NCI-H2029 treated with DMSO at 0.1 percent for 48 hours (cell line): ENCODE measurements at regions not wholly inside any gene's neighbourhood (a gene's known extent, or its start where the extent isn't known, plus 50 kb on each side); places are given as distances from the start of the nearest gene placed in this dataset.
A peak's percentile ranks its signal among the peaks of the same experiment; 100 is the strongest.
"Not testable (repeated sequence)": the region's sequence is repeated elsewhere in the genome, so short reads cannot be mapped to it uniquely, and the experiment has no call there.

ENCODE experiments used
- DNase-seq: peaks from one replicate; lab custom pipeline; 2025; lab: John Stamatoyannopoulos, UW

DNA sequence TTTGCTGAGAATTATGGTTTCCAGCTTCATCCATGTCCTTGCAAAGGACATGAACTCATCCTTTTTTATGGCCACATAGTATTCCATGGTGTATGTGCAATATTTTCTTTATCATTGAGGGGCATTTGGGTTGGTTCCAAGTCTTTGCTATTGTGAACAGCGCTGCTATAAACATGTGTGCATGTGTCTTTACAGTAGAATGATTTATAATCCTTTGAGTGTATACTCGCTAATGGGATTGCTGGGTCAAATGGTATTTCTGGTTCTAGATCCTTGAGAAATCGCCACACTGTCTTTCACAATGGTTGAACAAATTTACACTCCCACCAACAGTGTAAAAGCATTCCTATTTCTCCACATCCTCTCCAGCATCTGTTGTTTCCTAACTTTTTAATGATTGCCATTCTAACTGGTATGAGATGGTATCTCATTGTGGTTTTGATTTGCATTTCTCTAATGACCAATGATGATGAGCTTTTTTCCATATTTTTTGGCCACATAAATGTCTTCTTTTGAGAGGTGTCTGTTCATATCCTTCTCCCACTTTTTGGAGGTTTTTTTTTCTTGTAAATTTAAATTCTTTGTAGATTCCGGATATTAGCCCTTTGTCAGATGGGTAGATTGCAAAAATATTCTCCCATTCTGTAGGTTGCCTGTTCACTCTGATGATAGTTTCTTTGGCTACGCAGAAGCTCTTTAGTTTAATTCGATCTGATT is 180.1 kb downstream of the PLPPR4 start:
- not testable (repeated sequence) for DNase-seq

DNA sequence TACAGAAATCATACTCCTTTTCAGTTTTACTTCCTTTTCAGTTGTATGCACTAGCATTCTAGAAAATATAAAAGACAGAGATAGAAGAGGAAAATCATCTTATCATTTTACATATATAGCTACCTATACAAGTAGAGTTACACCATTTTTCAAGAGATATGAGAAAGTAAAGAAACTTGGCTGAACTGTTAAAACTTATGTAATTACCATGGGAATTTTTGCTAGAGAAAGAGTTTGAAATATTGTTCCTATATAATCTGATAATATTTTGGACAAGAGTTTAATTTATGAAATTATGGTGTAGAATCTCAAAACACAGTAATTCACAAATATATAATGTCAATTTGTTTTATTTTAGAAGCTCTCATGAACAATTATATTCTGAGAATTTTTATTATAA is 180.8 kb downstream of the PLPPR4 start:
- DNase-seq = no peak

DNA sequence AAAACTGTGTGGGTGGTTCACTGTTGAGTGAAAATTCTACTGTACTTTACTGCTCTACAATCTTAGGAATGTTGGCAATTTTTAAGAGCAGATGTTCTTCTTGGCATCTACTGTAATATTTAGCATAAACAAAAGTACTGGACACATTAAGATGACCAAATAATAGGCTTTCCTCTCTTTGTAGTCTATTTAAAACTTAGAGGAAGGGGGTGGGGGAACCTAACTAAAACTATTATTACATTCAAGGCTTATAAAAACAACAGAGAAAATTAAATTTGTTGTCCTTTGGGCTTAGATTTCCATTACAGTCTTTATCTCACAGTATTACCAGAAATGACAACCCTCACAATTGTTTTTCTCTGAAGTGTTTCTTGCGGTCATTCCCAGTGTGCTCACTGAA is 181.2 kb downstream of the PLPPR4 start:
- DNase-seq = no peak

DNA sequence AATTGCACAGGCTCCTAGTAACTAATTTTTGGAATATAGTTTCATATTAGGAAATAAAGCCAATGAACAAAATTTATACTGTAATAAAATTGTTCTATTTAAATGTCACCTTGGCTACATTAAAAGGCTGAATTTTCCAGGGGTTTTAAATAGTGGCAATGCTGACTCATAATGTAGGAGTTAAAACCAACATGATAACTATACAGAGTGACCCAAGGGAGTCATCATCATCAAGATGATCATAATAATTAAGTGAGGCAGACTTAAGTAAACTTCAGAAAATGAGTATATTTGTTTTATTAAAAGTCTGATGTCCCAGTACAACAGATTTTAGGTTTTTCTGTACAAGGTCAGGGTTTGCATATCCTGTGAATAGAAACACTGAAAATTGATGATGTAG is 183.4 kb downstream of the PLPPR4 start:
- DNase-seq = no peak

DNA sequence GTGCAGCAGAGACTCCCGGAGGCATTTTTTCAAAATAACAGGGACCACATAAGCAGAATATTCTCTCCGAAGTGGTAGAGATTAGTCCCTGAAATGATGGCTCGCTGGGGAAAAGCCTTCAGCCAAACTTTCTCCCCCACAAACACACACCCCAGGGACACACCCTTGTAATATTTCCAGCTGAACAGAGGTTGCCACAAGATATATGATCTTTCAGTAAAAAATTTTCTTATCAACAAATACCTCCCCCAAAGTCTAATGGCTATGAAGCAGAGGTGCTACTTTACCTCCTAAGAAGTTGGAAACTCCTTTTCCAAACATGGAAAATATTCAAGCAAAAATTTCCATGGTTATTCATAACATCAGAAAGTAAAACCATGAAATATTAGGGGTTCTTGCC is 190.2 kb upstream of the PALMD start:
- no peak for DNase-seq

DNA sequence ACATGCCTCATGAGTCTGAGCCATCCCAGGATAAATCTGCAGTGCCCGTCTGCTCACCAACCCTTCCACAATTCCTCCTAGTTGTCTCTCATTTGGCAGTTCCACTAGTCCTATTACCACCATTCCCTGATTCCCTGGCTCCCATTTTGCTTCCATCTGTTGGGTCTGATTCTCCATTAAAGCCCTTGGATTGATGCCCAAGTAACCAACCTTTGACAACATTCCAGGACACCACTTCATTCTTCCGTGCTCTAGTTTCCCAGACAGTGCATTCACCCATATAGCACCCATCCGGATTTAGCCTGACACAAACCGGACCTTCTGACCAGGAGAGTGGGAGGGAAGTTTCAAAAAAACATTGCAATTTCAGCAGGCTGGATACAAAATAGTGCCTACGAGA is 189.4 kb upstream of the PALMD start:
- DNase-seq = no peak

DNA sequence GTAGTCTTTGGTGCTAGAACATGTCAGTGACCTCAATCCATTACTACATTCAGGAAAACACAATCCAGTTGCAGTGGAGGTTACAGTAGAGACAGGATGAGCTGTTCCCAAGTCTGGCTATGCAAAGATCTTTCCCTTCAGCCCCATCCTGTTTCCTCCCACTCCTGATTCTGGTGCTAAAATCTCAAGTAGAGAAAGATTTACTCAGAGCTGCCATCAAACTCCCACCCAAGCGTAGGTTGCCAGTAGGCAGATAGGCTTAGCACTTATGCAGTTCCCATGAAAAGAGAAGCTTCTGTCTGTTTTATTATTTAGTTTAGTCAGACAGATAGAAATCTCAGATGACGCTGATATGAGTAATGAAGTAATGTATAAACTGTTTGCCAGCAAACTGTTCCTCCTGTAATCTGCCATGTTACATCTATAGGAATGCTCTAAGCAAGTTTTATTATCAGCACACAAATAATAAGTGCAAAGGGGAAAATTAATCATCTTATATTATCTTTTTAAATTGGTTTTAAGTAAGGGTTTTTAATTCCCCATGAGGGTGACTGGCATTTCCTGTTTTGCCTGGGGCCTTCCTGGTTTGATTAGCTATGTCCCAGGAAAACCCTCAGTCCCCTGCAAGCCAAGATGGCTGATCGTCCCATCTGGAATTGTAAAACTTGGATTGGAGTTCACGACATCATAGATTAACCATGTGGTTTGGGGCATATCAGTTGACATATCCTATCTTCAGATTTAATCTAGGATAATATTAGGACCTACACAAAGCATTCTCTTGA is 188.3 kb upstream of the PALMD start:
- no peak for DNase-seq

DNA sequence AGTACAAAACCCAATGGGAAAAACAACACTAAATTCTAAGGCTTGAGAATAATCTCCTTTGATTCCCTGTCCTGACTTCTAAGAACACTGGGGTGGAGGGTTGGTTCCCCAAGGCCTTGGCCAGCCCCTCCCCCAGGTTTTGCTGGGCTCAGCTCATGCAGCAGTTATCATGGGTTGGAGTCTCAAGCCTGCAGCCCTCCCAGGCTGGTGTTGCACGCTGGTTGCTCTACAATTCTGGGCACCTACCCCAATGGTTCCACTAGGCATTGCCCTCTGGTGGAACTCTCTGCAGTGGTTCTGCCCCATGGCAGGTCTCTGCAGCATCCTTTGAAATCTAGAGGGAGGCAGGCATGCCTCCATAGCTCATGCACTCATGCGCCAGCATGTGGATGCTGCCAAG is 184.4 kb upstream of the PALMD start:
- no peak for DNase-seq

DNA sequence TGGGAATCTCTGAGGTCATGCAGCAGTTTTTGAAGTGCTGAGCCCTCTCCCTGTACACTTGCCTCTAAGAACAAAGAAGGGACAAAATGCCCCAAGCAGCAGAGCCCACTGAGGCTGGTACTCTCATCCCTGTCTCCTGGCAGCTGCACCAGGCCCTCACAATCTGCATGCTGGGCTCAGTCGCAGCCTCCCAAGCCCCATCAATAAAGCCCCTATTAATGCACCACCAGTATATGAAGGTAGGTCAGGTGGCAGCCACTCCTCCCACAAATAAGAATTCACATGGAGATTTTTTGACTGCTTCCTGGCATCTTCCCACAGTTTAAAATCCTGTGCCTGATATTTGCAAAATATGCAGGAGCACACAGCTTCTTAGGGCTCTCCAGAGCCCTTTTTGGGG is 181.2 kb upstream of the PALMD start:
- no peak for DNase-seq

DNA sequence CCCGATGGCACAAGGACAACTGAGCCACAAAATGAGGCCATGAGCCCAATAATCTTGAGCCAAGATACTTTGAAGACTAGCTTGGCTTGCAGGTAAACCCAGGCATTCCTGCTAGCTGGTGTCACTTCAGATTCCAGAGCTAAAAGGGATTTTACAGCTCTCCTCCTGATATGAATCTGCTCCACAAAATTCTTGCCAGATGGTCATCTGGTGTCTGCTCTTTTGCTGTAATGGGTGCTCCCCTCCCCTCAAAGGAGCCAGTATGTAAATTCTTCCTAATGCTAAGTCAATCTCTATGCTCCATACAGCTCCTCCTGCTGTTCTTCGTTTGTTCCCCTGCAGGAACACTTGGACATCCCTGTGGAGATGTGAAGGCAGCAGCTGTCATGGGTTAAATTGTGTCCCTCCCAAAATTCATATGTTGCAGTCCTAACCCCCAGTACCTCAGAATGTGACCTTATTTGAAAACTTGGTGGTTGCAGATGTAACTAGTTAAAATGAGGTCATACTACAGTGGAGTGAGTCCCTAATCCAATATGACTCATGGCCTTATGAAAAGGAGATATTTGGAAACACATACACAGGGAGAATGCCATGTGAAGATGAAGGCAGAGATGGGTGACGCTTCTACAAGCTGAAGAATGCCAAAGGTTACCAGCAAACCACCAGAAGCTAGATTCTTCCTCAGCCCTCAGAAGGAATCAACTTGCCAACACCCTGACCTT is 180.6 kb upstream of the PALMD start:
- DNase-seq = no peak

DNA sequence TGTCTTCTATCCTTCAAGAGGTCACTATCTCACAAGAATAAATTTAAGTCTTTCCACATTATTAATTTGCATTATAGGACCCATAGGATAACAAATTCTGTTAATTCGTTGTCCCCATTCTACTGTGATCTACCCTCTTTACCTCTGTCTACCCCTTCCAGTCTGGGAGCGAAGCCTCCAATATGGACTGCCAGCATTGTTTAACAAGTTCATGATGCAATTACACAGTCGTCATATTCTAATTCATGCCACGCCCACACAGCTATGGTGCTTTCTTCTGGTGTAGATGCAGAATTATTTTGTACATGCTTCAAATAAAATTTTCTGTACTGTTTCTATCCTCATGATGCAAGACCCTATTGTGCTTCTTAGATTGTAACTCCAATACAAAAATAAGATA is 178.3 kb upstream of the PALMD start:
- no peak for DNase-seq

DNA sequence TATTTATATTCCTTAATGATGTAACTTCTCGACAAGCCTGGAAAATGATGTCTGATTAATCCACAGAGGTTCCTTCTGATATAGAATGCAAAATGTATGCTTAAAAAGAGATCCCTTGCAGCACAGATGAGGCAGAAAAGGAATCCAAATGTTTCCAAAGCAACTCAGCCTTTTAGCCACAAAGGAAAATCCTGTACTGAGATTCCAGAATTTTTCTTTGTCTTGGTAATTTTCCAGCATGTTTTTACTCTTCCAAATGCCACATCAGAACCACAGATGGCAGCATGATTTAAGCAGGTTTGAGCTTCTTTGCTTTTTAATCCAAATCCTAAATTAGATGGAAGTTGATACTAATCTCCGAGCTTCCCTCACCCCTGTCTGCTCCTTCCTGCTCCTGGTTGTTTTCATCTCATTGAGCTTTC is 176.4 kb upstream of the PALMD start:
- no peak for DNase-seq

DNA sequence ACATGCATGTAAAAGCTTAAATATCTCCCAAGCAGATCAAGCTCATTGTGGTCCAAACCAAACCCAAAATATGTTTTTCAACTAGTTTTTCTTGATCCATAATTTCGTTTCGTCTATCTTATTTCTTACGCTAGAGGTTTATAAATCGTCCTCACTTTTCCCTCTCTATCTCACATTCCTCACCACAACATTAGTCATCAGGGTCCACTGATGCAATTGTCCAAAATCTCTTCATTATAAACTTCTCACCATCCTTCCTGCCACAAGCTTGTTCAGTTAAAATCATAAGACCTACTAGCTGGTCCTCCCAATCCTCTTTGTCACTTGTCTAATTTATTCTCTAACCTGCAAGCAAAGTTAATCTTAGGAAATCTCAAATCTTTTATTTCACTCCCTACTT is 173.0 kb upstream of the PALMD start:
- no peak for DNase-seq

DNA sequence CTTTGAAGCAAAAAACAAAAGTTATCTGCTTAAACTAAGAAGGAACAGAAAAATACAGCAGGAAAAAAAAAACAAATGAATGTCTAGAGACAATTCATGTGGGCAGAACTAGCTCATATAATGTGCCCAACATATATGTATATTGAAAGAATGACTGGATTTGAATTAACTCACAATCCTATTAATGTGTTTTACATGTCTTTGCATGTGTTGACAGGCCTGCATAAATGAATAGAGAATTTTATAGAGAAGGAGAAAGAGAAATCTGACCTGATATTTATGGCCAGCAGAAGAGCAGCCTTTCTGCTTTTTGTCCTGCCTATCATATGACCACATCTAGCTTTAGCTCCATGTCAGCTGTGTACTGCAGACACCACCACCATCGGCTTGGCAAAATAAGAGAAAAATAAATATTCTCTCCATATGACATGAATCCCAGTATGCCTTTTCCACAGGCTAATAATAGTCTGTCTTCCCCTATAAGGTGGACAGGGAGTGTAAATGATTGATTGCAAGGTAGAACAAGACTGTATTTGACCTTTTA is 171.5 kb upstream of the PALMD start:
- DNase-seq = no peak

DNA sequence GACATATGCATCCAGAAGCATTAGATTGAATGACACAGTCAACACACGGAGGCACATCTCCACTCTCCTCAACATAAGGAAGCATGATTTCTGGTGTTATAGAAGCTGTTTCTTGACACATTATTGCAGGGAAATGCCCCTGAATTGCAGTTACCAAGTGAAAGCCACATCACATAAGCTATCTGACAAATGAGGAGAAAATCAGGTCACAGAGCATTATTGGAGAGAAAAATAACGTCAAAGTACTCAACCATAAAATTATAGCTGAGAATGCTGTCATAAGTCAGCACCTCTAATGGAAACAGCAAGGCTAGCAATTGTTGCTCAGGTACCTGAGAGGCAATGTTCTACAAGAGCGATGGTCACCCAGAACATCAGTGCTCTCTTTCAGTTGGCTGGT is 169.9 kb upstream of the PALMD start:
- DNase-seq = no peak

DNA sequence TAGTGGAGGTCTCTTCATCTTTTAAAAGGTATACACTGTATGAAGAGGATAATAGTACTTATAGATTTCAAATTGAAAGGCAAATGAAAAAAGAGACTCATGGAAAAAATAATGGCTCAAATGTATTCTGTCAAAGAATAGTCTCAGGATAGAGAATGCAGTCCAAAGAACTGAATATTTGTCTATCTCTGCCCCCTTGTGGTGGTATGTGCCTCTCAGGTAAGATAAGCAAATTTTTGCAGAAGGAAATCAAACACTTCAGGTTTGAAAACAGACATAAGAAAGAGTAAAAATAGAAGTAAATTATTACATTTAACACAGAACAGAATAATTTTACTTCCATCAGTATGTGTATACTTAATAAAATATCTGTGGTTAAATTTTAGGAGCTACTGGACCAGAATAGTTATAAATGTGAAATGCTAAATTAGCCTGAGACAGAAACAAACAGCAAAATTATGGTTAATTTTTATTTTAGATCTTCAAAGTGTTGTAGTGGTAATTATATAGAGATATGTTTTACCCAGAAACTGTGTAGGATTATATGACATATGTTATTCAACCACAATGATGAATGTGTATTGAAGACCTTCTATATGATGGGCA is 164.4 kb upstream of the PALMD start:
- DNase-seq = peak; percentile 77

DNA sequence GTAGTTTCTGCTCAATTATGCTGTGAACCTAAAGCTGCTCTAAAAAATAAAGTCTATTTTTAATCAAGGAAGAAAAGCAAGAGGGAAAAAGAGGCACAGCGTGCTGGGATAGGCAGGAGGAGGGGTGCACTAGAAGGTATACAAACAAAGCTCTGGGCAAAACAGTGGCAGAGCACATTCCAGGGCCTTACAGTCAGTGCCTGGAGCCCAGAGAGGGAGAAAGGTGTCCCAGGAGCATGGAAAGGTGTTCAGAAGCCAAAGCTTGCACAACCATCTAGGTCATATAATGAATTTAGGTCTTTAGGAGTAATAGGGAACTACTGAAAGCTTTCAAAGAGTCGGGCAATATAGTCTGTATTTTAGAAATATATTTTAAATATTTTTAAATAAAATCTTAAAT is 163.6 kb upstream of the PALMD start:
- no peak for DNase-seq

DNA sequence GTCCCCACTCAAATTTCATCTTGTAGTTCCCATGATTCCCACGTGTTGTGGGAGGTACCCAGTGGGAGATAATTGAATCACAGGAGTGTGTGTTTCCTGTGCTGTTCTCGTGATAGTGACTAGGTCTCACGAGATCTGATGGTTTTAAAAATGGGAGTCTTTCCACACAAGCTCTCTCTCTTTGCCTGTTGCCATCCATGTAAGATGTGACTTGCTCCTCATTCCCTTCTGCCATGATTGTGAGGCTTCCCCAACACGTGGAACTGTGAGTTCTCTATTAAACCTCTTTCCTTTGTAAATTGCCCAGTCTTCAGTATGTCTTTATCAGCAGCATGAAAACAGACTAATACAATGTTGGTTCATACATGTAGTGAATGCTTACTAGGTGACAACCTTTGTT is 163.2 kb upstream of the PALMD start:
- no peak for DNase-seq

DNA sequence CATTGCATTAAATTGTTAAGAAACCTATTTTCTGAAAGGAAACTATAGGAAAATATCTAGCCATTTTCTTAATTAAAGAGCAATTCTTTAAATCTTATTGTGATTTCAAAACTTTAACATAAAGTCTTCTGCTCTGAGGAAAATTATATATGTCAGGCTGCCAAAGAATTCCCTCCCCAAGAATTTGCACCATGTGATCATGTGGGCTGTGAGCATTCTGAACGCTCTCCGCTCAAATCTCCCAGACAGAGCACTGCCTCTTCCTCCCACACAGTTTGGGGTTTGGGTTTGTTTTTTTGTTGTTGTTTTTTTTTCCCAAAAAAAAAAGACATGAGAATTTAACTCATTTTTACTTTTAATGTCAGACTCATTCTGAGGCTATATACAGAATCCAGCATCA is 155.9 kb upstream of the PALMD start:
- DNase-seq = no peak

DNA sequence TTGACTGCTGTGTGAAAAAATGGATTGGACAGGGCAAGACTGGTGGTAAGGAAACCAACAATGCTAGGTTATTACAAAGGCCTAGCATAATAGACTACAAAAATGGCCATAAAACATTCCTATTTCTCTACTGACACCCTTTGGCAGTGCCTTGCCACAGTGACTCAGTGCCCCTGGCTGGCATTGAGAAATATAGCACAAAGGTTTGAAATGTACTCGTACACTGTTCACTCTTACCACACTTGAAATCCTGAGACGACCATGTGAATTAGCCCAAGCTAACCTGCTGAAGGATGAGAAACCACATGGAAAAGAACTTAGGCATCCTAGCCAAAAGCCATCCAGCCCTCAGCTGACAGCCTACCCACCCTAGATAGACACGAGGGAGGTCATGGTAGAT is 149.8 kb upstream of the PALMD start:
- DNase-seq = no peak

DNA sequence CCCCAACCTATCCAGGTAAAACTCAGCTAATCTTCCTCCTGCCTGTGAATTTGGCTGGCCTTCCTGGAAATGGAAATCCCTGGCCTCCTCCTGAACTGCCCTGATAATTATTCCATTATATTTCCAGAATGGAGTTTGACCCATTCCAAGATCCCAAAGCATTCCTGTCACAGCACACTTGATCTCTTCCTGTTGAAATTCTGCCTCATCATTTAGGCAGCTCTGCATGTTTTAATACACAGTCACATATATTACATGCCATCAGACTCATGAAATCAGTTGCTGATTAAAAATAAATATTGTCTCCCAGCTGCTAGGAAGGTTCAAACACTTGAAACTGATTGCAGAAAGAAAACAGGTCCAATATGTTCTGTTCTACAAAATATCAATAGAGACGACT is 148.2 kb upstream of the PALMD start:
- no peak for DNase-seq

DNA sequence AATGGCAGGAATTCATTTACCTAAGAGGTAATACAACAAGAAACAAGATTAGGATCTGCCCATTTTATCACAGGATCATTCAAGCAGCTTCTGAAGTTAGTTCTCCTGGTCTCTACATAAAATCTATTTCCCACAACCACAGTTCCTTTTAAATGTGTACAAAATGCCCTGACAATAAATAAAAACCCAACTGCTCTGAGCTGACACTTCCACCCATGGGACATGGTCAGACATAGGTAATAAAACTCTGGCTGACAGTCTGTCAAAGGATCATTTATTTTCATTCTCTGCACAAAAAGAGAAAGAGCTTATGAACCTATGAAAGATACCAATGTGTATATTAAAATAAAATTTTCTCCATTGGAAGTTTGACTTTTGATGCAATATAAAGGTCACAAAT is 145.4 kb upstream of the PALMD start:
- DNase-seq = no peak
